Endothelial cell (in vitro differentiated cells): ENCODE measurements at regions not wholly inside any gene's neighbourhood (a gene's known extent, or its start where the extent isn't known, plus 50 kb on each side); places are given as distances from the start of the nearest gene placed in this dataset.

Experiments used
- DNase-seq: peaks from one replicate; pipeline ENCODE4 v3.0.0; 2021; ENCODE audit warnings: low spot score
- H3K27ac Mint-ChIP-seq: one replicate; pipeline ENCODE4 v1.8.0; 2021; ENCODE audit warnings: mixed read lengths, inconsistent platforms; ENCODE audit not compliant: unreplicated experiment
- H3K27me3 Mint-ChIP-seq: one replicate; pipeline ENCODE4 v1.8.0; 2021; ENCODE audit warnings: mild to moderate bottlenecking, moderate library complexity, mixed read lengths, inconsistent platforms; ENCODE audit not compliant: unreplicated experiment
- H3K36me3 Mint-ChIP-seq: one replicate; pipeline ENCODE4 v1.8.0; 2021; ENCODE audit warnings: mild to moderate bottlenecking, low read depth, mixed read lengths, inconsistent platforms; ENCODE audit not compliant: unreplicated experiment
- H3K4me1 Mint-ChIP-seq: one replicate; pipeline ENCODE4 v1.8.0; 2021; ENCODE audit warnings: mild to moderate bottlenecking, mixed read lengths, inconsistent platforms; ENCODE audit not compliant: unreplicated experiment
- H3K4me3 Mint-ChIP-seq: one replicate; pipeline ENCODE4 v1.8.0; 2021; ENCODE audit warnings: mild to moderate bottlenecking, mixed read lengths, inconsistent platforms; ENCODE audit not compliant: unreplicated experiment
- H3K9me3 Mint-ChIP-seq: one replicate; pipeline ENCODE4 v1.8.0; 2021; ENCODE audit warnings: mixed read lengths, inconsistent platforms; ENCODE audit not compliant: unreplicated experiment
- CTCF ChIP-seq: fragments of 200-600 bp; sonication (generic); IDR thresholded peaks from one replicate; pipeline ENCODE4 v1.5.0; 2021; ENCODE audit warnings: antibody characterized with exemption; ENCODE audit not compliant: unreplicated experiment

- H3K27me3 Mint-ChIP-seq, result peaks cover 2% of the 10 kb centered on the region
- TF ChIP-seq CTCF, result no peak
Measured at GRCh38 chr7:156173346-156173745, 361.1 kb upstream of the SHH start.

GRCh38 chr7:156172638-156173037 lies 360.4 kb upstream of the SHH start:
- Mint-ChIP-seq H3K36me3 (no peaks in the 10 kb centered on the region), H3K27ac (no peak overlapping the region), H3K27me3 (peaks cover 2% of the 10 kb centered on the region), H3K9me3 (no peaks in the 10 kb centered on the region), H3K4me1 (no peaks in the 10 kb centered on the region), H3K4me3 (no peak overlapping the region)
- DNase-seq, result no peak
- TF ChIP-seq CTCF, result no peak

More at GRCh38 chr7:156173346-156173745, 361.1 kb upstream of the SHH start:
- DNase-seq, result no peak
- no peak overlapping the region for H3K4me3 Mint-ChIP-seq
- H3K4me1 Mint-ChIP-seq, result no peaks in the 10 kb centered on the region
- no peaks in the 10 kb centered on the region for H3K9me3 Mint-ChIP-seq
- H3K27ac Mint-ChIP-seq, result no peak overlapping the region
- no peaks in the 10 kb centered on the region for H3K36me3 Mint-ChIP-seq

GRCh38 chr7:156169474-156170370 lies 357.5 kb upstream of the SHH start:
- no peak for TF ChIP-seq CTCF
- H3K27ac Mint-ChIP-seq, result no peak overlapping the region
- DNase-seq, result no peak
- no peaks in the 10 kb centered on the region for H3K4me1 Mint-ChIP-seq
- H3K9me3 Mint-ChIP-seq, result no peaks in the 10 kb centered on the region
- no peak overlapping the region for H3K4me3 Mint-ChIP-seq
- H3K27me3 Mint-ChIP-seq, result peaks cover 2% of the 10 kb centered on the region
- H3K36me3 Mint-ChIP-seq, result no peaks in the 10 kb centered on the region

GRCh38 chr7:156168434-156168833 lies 356.2 kb upstream of the SHH start:
- H3K27ac Mint-ChIP-seq, result no peak overlapping the region
- no peaks in the 10 kb centered on the region for H3K27me3 Mint-ChIP-seq
- H3K4me1 Mint-ChIP-seq, result no peaks in the 10 kb centered on the region
- no peak for TF ChIP-seq CTCF
- no peaks in the 10 kb centered on the region for H3K9me3 Mint-ChIP-seq
- H3K4me3 Mint-ChIP-seq, result no peak overlapping the region
- DNase-seq, result no peak
- H3K36me3 Mint-ChIP-seq, result no peaks in the 10 kb centered on the region

GRCh38 chr7:156167987-156168386 lies 355.7 kb upstream of the SHH start:
- H3K27ac Mint-ChIP-seq, result no peak overlapping the region
- no peak for TF ChIP-seq CTCF
- no peaks in the 10 kb centered on the region for H3K36me3 Mint-ChIP-seq
- H3K9me3 Mint-ChIP-seq, result no peaks in the 10 kb centered on the region
- no peaks in the 10 kb centered on the region for H3K4me1 Mint-ChIP-seq
- no peak for DNase-seq
- H3K27me3 Mint-ChIP-seq, result no peaks in the 10 kb centered on the region
- H3K4me3 Mint-ChIP-seq, result no peak overlapping the region
